ENCODE measurements at regions not wholly inside any gene's neighbourhood (a gene's known extent, or its start where the extent isn't known, plus 50 kb on each side); places are given as distances from the start of the nearest gene placed in this dataset.
"Not testable (repeated sequence)": the region's sequence is repeated elsewhere in the genome, so short reads cannot be mapped to it uniquely, and the experiment has no call there.

DNA sequence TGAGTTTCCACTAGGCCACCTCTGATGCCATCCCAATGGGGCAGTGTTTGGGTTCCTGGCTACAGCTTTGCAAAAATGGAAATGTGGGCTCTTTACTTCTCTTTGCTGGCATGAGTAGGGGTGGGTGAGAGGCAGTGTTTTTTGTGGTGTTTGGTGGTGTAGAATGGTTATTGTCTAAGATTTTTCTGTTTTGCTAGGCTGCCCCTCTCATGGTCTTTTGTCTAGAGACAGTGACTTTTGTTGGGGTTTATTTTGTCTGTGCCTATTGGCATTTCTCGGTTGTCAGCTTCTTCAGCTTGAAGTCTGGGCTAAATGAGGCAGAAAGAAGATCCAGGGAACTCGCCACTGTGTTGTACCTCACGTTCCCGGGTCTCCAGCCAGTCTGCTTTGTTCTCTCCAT is 112.1 kb downstream of the CENPF start:
- DNase-seq (ENCODE audit: low read depth in 2 of 2): no peak

DNA sequence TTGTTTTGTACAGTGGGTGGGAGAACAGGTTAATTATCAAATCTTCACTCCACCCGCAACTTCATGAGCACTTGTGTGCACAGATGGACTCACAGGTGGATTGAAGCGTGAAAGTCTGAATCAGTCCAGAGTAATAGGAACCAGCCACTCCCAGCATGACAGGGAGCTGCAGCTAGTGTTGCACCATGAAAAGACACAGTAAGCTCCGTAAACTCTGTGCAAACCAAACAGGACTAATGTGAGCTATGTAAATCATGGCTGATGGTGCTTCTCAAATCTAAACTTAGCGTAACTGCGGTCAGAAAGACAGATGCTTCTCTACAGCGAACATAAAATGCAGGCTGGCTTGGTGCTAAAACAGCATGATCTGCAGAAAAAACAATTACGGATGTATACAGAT is 114.4 kb downstream of the CENPF start:
- no peak for DNase-seq (ENCODE audit: low read depth in 2 of 2)

DNA sequence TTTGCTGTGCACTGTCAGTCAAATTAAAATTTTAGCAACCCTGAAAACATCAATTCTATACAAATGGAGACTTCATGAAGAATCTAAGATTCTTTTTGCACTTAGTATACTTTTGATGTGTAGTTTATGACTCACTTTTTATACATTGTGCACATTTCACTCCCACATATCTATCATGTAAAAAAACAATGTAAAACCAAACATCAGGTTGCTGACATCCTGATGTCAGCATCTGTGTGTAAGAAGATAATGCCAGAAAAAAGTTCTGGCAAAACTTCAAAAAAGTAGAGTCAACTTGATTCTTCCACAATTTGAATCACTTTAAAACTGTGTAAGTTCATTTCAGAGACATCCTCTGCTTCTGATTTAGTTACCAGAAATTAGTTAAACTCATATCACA is 115.7 kb downstream of the CENPF start:
- no peak for DNase-seq (ENCODE audit: low read depth in 2 of 2)

DNA sequence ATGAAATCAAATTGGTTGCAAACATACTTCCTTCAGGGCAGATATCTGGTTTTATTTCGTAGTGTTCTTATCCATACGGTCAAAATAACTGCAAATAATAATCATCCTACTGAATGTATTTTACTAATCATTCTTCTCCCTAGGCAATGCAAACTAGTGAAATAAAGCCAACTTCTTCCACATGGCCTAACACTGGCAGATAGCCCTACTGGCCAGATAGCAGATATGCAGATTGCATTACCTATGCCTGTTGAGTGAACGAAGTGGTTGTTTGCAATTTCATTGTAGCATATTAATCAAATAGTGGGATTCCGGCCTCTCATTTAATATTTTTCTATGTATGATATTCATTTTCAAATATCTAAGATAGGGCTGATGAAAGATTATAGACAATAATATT is 116.2 kb downstream of the CENPF start:
- no peak for DNase-seq (ENCODE audit: low read depth in 2 of 2)

DNA sequence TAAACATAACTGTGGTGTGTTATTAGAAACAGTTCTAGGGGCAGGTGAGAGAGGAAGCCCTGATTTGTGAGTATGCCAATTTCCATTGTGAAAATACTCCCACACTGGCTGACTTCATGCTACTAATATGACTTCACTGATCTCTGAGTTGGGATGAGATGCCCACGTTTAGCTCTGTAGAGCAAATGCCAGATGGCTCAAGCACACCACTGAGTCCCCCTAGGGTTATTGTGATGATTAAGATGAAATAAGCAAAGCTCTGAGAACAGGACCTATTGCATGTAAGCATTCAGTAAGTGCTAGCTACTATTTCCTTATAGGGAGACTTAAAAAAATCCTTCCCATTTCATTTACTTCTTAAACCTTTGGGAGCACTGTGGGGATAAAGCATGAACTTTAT is 117.6 kb downstream of the CENPF start:
- no peak for DNase-seq (ENCODE audit: low read depth in 2 of 2)

DNA sequence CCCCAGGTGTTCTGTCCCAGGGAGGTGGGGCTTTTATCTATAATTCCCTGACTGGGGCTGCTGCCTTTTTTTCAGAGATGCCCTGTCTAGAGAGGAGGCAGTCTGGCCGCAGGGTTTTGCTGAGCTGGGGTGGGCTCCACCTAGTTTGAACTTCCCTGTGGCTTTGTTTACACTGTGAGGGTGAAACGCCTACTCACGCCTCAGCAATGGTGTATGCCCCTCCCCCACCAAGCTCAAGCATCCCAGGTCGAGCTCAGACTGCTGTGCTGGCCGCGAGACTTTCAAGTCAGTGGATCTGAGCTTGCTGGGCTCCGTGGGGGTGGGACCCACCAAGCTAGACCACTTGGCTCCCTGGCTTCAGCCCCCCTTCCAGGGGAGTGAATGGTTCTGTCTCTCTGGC is 124.3 kb downstream of the CENPF start:
- no peak for DNase-seq (ENCODE audit: low read depth in 2 of 2)

DNA sequence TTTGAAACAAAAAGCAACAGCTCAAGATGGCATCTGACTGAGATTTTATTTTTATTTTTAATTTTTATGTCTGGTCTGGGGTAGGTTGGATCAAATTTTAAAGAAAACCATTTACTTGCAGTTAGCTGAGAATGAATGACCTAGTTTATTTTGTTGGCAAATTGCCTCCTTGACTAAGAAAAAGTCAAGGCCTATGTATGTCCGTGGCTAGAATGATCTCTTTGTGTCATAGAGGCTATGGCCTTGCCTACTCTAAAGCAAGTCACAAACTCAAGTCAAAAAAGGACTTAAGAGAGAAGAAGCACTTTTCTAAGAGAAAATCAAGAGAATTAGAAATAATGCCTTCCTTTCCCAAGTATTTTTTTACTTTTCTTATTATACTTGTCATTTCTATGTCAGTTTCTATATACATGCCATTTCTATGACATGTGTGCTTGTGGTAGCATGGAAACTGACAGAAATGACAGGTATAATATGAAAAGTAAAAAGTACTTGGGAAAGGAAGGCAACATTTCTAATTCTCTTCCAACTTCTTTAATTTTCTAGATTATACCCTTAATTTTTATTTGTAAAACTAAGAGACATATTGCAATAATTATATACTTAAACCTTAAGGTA is 136.7 kb downstream of the CENPF start:
- DNase-seq (ENCODE audit: low read depth in 2 of 2): no peak

DNA sequence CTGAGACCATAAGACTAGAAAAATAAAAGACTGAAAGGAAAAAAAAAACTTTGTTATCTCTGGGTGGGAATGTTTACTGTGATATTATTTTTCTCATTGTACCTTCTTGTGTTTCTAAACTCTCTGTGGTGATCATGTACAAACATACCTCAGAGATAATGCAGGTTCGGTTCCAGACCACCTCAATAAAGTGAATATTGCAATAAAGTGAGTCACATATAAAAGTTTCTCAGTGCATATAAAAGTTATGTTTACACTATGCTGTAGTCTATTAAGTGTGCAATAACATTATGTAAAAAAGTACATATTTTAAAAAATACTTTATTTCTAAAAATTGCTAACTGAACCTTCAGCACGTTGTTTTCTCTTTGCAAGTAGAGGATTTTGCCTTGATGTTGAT is 137.5 kb downstream of the CENPF start:
- DNase-seq (ENCODE audit: low read depth in 2 of 2): no peak

DNA sequence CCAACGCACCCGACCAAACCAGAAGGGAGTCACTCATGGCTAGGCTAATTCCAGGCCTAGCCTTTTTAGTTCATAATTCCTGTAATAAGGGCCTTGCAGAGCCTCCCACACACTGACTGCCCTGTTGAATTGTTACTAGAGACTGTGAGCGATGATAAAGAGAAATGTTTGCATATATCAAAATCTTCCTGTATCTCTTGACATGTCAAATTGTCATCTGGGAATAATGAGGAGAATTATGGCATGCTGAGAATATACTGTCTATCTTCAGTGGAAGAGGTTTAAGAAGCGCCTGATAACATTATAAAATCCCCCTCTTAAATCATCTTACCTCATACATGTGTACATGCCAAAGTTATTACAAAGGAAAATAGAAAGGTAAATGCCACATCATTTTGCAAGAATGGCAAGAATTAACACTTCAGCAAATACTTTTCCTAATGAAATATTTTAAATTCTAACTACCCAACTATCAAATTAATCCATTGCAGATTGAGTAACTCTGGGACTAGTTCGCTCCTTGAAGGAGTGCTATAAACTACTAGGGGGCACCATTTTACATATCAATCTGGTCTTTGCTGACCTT is 144.1 kb downstream of the CENPF start:
- DNase-seq (ENCODE audit: low read depth in 2 of 2): no peak

DNA sequence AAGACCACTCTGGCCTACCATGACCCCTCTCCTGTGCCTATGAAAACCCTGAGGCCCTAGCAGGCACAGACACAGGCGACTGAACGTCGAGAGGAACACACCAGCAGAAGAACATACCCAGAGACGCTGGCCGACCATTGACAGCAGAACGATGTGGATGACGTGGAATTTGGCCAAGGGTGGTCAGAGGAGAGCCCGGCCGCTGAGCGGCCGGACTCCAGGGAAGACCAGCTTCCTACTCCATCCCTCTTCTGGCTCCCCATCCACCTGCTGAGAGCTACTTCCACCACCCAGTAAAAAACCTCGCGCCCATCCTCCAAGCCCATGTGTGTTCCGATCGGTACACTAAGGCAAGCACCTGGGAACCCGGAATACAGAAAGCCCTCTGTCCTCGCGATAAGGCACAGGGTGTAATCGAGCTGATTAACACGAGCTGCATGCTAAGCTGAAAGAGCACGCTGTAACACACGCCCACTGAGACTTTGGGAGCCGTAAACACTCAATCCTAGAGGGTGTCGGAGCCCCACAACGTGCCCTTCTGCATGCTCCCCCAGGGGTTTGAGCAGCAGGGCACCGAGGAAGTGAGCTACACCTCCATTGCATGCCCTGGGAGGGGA is 150.3 kb downstream of the CENPF start:
- DNase-seq (ENCODE audit: low read depth in 2 of 2): no peak

DNA sequence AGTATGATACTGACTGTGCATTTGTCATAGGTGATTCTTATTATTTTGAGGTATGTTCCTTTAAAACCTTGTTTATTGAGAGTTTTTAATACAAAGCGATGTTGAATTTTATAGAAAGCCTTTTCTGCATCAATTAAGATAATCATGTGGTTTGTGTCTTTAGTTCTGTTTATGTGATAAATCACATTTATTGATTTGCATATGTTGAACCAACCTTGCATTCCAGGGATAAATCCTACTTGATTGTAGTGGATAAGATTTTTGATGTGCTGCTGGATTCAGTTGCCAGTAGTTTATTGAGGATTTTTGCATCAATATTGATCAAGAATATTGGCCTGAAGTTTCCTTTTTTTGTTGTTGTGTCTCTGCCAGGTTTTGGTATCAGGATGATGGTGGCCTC is 158.0 kb downstream of the CENPF start:
- DNase-seq (ENCODE audit: low read depth in 2 of 2): no peak

DNA sequence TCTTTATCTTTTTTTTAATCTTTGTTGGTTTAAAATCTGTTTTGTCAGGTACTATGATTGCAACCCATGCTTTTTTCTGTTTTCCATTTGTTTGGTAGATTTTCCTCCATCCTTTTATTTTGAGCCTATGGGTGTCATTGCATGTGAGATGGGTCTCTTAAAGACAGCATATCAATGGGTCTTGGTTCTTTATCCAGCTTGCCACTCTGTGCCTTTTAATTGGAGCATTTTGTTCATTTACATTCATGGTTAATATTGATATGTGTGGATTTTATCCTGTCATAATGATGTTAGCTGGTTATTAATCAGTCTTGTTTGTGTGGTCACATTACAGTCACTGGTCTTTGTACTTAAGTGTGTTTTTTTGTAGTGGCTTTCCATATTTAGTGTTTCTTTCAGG is 159.9 kb downstream of the CENPF start:
- DNase-seq (ENCODE audit: low read depth in 2 of 2): no peak

DNA sequence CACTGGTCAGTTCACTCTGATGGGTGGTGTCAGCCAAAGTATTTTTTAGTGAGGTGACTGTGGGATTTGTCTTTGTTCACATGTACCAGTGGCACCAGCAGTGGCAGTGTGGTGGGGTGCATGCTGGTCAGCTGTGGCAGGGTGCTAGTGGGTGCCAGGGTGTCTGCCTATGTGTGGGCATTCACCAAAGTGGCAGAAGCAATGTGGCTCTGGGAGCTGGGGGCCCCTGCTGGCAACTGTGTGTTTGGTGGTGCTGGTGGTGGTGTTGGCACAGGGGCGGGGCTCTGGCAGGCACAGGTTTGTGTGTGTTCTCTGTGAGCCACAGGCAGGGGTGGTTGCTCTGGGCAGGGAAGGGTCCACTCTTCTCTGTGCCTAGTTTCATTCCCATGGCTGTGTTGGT is 161.5 kb downstream of the CENPF start:
- DNase-seq (ENCODE audit: low read depth in 2 of 2): no peak

DNA sequence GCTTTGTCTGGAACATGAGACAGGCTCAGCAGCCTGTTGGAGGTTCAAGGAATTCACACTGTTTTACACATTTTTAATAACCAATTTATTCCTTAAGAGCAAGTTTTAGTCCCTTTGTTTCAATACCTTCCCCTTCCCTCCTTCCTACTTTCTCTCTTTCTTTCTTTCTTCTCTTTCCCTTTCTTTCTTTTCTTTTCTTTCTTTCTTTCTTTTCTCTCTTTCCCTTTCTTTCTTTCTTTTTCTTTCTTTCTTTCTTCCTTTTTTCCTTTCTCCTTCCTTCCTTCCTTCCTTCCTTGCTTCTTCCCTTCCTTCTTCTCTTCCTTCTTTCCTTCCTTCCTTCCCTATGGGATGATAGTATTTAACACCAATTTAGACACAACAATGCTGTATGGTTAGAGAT is 164.2 kb downstream of the CENPF start:
- no peak for DNase-seq (ENCODE audit: low read depth in 2 of 2)

DNA sequence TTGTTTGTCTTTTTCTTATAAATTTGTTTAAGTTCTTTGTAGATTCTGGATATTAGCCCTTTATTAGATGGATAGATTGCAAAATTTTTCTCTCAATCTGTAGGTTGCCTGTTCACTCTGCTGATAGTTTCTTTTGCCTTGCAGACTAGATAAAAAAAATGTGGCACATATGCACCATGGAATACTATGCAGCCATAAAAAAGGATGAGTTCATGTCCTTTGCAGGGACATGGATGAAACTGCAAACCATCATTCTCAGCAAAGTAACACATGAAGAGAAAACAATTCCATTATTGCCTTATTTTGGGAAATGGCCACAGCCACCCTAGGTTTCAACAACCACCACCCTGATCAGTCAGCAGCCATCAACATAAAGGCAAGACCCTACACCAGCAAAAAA is 166.7 kb downstream of the CENPF start:
- not testable (repeated sequence) for DNase-seq (ENCODE audit: low read depth in 2 of 2)

DNA sequence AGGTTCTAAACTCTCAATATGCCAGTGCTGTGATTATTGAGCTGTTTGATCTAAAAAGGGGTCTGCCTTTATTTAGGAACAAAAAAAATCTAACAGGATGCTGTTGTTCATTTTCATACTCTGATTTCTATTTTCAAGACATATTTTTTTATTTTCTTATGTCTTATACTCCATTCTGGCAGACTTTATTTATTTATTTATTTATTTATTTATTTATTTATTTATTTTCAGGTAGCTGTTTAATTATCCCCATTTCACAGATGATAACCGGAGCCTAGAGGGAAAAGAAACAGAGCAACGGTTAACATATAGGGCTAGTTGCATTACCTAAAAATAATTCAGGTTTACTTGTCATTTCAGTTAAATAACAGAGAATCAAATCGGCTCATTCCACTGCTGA is 174.4 kb downstream of the CENPF start:
- DNase-seq (ENCODE audit: low read depth in 2 of 2): no peak

DNA sequence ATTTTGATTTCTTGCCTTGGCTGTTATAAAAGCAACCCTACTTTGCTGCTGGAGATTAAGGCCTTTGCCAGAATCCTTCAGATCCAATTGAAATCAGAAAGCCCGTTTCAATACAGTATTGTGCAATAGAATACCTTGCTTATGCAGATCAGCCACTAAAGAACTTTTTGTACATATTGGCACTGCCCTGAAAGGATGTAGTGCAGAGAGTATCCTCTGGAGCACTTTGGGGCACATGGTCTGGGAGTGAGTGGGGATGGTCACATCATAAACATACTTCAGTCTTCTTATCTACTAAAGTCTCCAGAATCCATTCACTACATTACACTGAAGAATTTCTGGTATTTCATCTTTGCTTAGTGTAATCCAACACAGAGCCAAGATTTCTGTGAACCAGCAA is 189.0 kb downstream of the CENPF start:
- DNase-seq (ENCODE audit: low read depth in 2 of 2): no peak

DNA sequence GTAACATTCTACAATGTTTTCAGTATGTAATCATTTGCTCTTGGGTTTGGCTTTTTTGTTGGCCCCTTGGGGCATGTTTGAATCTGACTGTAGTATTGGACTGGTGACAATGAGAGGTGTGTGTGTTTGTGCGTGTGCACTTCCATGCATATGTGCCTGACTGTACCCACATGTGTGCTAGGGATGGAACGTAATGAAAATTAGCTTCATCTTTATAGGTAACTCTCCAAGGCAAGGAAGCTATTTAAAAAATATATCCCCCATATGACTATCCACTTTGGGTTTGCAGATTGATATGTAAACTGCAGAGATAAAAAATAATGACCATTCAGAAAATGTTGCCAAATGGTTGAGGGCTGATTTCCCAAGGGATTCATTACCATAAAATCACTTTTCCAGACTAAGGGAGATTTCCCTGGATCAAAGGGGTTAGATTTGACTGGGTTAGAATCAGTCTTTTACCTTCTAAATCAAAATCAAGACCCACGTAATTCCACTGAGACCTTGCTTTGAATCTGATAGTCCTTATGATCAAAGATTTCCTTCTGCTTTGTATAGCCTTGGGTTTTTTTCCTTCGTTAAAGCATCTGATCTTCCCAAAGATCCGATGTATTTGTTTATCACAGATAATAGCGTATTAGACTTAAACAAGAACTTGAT is 189.7 kb downstream of the CENPF start:
- no peak for DNase-seq (ENCODE audit: low read depth in 2 of 2)

DNA sequence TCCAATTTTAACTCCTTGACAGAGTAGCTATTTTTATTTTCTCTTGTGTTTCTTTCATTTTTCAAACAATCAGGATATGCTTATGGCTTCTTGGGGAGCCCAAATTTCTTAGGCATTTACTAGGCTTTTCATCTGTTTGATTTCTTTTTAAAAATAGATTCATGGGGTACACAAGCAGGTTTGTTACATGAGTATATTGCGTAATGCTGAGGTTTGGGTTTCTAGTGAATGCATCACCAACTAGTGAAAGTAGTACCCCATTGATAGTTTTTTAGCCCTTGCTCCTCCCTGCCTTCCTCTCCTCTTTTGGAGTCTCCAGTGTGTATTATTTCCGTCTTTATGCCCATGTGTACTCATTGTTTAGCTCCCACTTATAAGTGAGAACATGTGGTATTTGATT is 190.7 kb downstream of the CENPF start:
- no peak for DNase-seq (ENCODE audit: low read depth in 2 of 2)

DNA sequence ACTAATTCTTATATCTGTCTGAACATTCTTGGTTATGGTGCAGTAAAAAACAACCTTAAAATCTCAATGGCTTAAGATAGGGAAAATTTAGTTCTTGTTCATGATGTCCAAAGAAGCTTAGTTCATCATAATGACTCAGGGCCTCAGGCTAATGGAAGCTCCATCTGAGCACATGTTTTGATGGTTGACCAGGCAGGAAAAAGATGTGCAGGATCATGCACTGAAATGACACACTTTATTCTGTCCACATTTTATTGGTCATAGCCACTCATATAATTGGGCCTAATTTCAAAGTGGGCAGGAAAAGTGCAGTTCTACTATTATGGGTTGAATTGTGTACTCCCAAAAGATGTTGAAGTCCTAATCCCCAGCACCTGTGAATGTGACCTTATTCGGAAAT is 198.2 kb downstream of the CENPF start:
- no peak for DNase-seq (ENCODE audit: low read depth in 2 of 2)

DNA sequence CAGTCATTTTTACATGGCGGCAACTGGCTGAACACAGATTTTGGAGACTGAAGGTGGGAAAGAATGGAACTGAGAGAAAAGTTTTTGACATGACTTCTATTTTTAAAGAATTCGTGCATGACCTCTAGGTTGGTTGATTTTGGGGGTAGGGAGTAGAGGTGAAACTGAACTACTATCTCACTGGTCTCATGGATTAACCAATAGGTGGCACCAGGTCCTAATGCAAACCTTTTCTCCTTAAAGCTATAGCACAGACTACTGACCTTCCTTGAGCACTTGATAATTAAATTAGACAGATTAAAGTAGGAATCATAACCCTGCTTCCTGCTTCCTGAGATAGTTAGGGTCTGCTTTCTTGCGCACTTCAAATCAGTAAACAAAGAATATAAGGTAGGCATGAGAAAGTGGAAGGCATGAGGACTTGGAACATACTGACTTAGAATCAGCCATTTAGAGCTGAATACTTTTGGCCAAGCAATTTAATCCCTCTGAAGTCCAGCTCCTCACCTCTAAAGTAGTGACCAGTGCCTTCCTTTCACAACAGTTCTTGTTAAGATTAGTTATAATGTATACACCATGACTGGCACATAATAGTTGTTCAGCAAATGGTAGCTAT is 206.0 kb downstream of the CENPF start:
- no peak for DNase-seq (ENCODE audit: low read depth in 2 of 2)

DNA sequence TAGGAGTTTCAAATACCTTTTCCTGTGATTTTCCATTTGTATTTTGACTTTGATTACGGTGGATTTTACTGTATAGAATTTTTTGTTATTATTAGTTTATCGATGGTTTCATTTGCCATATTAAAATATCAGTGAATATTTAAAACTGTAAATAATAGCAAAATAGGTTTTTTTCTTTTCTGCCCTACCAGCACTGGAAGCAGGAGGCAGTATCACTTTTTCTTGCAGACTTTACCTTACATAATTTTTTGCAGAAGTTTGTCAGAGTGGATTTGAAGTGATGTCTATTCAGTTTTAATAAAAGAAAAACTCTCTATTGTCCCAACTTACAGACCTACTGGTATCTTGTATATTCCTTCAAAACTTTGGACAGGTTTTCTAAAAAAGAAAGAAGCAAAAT is 213.6 kb downstream of the CENPF start:
- no peak for DNase-seq (ENCODE audit: low read depth in 2 of 2)
